ENCODE measurements at regions not wholly inside any gene's neighbourhood (a gene's known extent, or its start where the extent isn't known, plus 50 kb on each side); places are given as distances from the start of the nearest gene placed in this dataset.

- no peak for DNase-seq (ENCODE audit: low spot score)
Observed at GRCh38 chr7:49376817-49377375, 396.5 kb upstream of the VWC2 start.

GRCh38 chr7:49386792-49387191, 386.6 kb upstream of the VWC2 start:
- no peak for DNase-seq (ENCODE audit: low spot score)

- DNase-seq (ENCODE audit: low spot score), result no peak
Observed at GRCh38 chr7:49389871-49390479, 383.5 kb upstream of the VWC2 start.

DNA sequence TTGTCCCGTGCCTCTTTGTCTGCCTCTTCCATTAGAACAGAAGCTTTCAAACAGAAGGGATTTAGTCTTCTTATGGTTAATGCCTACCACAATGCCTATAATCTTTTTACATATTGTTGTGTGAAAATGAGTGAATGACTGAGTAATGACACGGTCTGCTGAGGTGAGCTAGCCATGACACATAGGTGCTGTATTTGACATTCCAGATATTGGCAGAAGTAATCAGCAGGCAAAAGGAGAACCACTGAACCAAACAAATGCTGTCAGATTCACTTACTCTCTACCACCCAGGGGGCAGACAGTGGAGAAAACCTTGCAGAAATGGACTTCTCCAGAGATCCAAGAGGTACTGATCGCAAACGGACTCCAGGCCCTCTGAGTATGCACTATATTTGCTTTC, 377.2 kb upstream of the VWC2 start:
- DNase-seq (ENCODE audit: low spot score), result no peak

GRCh38 chr7:49397750-49398149, 375.7 kb upstream of the VWC2 start:
- no peak for DNase-seq (ENCODE audit: low spot score)

DNA sequence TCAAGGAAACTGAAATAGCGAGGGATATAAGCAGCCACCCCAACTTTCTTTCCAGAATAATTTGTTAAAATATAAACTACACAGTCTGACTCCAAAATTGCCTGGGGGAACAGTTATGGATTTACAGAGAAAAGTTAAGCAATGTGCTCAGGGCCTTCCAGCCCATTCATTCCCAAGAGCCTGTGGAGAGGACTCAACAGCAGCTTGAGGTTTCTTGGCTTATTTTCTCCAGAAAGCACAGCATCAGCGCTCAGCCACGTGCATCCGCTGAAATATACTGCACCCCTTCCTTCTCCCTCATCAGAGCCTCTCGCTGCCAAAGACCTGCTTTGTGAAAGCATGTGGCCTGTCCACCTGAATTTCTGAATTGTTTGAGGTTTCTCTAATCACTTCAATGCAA, 375.2 kb upstream of the VWC2 start:
- DNase-seq (ENCODE audit: low spot score), result no peak

DNA sequence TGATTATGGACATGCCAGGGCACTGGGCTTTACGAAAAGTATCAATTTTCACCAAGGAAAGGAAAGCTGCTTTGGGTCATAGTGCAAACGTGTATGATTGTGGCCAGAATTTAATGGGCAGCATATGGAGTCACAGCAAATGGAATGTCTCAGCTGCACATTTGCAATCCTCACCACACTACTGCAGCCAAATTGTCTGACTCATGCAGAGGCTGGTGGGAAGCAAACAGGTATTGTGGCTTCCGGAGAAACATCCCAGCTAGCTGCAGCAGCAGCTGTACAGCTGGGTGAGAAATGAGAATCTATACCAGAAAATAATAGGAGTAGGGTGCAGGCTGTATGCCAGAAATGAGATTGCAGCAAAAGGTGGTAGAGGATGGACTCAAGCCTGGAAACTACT, 374.7 kb upstream of the VWC2 start:
- DNase-seq (ENCODE audit: low spot score), result no peak

DNA sequence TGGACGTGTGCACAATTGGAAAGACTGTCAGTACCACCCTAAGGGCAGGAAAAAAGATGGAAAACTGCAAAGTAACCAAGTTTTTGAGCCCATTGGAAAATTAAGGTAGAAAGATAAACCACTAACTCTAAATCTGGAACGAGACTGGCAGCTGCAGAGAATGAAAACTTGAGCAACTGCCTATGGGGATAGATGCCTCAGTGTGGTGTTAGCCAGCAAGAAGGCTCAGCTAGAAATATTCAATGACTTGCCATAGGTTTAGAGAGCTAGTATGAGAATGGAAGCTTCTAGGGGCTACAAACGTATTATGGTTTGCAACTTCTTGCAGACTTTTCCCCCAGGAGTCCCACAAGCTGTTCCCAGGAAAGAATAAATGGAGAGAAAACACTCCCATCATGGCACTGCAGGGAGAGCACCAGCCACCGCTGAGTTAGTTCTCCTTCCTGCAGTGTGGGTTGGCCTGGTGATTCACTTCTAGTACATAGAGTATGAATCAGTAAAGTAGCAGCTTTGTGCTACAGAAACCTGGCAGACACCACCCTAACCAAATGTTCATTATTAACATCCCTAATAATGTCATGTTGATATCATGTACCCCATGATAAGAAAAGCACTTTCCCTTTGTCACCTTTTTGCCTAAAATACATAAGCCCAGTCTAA, 372.4 kb upstream of the VWC2 start:
- no peak for DNase-seq (ENCODE audit: low spot score)

DNA sequence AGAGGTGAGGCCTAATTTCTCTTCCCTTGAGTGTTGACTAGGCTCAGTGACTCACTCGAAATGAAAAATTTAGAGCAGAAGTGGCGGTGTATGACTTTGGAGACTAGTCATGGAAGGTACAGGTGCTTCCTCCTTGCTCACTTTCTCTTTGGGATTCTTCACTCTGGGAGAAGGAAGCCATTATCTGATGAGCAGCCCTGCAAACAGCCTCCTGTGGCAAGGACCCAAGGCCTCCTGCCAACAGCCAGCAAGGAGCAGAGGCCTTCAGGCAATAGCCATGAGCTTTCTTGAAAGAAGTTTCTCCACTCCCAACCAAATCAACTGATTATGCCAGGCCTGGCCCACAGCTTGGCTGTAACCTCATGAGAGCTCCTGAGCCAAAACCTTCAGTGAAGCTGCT, 369.6 kb upstream of the VWC2 start:
- DNase-seq (ENCODE audit: low spot score), result no peak

DNA sequence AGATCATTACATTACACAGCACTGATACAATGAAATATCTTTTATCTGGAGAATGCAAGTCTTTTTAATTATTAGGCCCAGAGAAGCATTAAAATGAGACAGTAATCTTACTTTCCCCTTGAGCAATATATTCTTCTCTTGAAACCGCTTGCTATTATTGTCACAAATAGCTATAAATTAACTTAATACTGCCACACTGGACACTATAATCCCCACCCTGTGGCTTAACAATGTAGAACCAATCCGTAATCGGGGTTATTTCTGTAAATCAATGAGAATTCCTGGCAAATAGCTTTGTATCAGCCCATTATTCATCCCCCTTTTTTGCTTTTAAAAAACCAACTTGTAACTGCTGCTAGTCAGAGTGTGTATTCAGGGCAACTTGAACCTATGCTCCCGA, 366.2 kb upstream of the VWC2 start:
- no peak for DNase-seq (ENCODE audit: low spot score)

DNA sequence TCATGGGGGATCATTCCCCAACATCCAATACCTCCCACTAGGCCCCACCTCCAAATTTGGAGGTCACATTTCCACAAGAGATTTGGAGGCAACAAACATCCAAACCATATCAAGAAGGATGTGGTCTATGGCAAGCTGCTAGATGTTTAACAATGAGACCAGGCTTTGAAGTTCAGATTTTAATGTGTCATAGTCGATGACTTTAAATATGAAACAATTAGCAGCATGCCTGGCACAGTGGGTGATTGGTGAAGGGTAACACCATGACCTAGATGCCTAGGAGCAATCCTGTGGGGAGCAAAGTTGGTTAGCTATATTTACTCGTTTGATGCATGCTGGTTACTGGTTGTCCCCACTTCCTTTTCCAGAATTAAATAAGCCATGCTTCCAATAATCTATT, 356.4 kb upstream of the VWC2 start:
- DNase-seq (ENCODE audit: low spot score), result no peak

- no peak for DNase-seq (ENCODE audit: low spot score)
Observed at GRCh38 chr7:49418963-49419362, 354.5 kb upstream of the VWC2 start.

DNA sequence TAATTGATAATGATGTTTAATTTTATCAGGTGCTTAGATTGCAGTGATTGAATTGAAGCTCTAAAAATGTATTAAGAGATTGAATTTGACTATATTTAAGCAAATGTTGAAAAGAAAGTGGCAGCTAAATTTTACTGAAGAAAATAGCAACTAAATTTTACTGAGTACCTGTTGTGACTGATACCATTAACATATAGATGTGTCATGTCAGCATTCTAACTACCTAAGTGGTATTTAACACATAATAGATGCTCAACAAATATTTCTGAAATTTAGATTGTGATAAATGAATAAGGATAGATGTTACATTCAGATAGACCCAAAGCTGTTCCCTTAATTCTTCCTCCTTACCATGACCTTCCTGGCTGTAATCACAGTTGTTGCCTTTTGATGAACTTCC, 350.9 kb upstream of the VWC2 start:
- no peak for DNase-seq (ENCODE audit: low spot score)

DNA sequence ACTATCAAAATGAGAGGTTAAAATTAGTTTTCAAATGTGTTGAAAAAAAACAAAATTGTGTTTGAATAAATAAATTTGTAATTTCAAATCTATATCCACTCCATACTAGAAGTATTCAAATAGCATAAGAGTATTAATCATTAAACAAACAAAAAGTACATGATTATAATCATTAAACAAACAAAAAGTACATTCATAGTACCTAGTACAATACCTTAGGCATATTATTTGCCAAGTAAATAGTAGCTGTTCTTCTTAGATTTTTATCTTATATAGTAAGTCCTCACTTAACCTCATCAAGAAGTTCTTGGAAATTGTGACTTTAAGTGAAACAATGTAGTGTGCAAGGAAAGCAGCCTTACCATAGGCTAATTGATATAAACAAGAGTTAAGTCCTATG, 349.3 kb upstream of the VWC2 start:
- no peak for DNase-seq (ENCODE audit: low spot score)

- DNase-seq (ENCODE audit: low spot score), result no peak
Observed at GRCh38 chr7:49425277-49425818, 348.1 kb upstream of the VWC2 start.

- no peak for DNase-seq (ENCODE audit: low spot score)
Observed at GRCh38 chr7:49432254-49432653, 341.2 kb upstream of the VWC2 start.

- DNase-seq (ENCODE audit: low spot score), result no peak
Observed at GRCh38 chr7:49433794-49434193, 339.6 kb upstream of the VWC2 start.

- no peak for DNase-seq (ENCODE audit: low spot score)
Observed at GRCh38 chr7:49434846-49435245, 338.6 kb upstream of the VWC2 start.

DNA sequence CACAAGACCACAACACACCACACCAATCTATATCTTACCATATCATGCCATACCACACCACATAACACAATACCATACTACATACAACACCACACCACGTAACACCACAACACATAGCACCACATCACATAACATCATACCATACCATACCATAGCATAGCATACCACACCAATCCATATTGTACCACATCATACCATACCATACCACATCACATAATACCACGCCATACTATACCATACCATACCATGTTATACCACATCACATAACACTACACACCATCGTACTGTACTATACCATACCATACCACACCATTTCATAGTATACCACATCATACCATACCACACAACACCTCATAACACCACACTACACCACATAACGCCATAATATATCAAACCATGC, 335.2 kb upstream of the VWC2 start:
- DNase-seq (ENCODE audit: low spot score), result no peak

GRCh38 chr7:49443515-49443914, 329.9 kb upstream of the VWC2 start:
- DNase-seq (ENCODE audit: low spot score), result no peak

- DNase-seq (ENCODE audit: low spot score), result no peak
Observed at GRCh38 chr7:49453486-49453885, 320.0 kb upstream of the VWC2 start.

- DNase-seq (ENCODE audit: low spot score), result no peak
Observed at GRCh38 chr7:49479441-49479840, 294.0 kb upstream of the VWC2 start.

DNA sequence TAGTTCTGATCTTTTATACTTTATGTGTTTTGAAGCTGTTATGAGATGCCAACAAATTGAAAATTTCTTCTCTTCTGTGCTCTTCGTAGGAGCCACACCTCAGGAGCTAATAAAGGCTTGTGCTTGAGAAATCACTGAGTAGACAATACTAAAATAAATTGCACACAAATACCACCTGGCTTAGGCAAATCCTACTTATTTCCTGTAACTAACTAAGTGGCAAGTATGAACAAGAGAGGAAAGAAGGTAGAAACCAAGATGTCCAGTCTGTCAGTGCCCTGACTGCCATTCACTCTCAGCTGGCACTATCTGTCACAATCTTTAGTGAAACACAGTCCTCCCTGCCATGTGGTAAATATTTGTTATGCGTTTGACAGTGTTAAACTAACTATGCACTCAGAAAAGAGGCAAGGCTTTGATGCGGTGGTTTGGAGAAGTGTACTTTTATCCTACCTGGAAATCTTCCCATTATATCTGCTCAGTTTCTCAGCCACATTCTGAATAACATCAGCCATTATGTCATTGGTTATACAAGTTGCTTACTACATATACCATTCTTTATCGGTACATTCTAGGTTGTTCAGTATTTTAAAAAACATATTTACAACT, 293.4 kb upstream of the VWC2 start:
- DNase-seq (ENCODE audit: low spot score), result no peak

Measured in AG08395 (cell line).